Muscle of leg (tissue), 3 donors: ENCODE measurements at regions not wholly inside any gene's neighbourhood (a gene's known extent, or its start where the extent isn't known, plus 50 kb on each side); places are given as distances from the start of the nearest gene placed in this dataset.

ENCODE experiments used
- DNase-seq: peaks from one replicate; pipeline ENCODE4 v3.0.0; 2013
- H3K27ac ChIP-seq: one replicate; pipeline ENCODE4 v1.5.1; 2013; ENCODE audit warnings: mild to moderate bottlenecking, low read length, control low read depth
- H3K27me3 ChIP-seq: one replicate; pipeline ENCODE4 v1.6.1; 2013; ENCODE audit warnings: low read length; ENCODE audit not compliant: control insufficient read depth, insufficient read depth
- H3K36me3 ChIP-seq: one replicate; pipeline ENCODE4 v1.6.1; 2013; ENCODE audit warnings: low read length; ENCODE audit not compliant: control insufficient read depth, insufficient read depth
- H3K4me1 ChIP-seq: one replicate; pipeline ENCODE4 v1.6.1; 2013; ENCODE audit warnings: low read length; ENCODE audit not compliant: control insufficient read depth, insufficient read depth
- H3K4me3 ChIP-seq: one replicate; pipeline ENCODE4 v1.5.1; 2013; ENCODE audit warnings: low read length, control low read depth
- H3K9me3 ChIP-seq: replicated peaks from 2 replicates; pipeline ENCODE4 v1.6.1; 2013; ENCODE audit warnings: low read depth, low read length; ENCODE audit not compliant: control insufficient read depth
- WGBS: methylation state at CpG from one replicate; pipeline ENCODE4 v1.1.5; 2013; ENCODE audit warnings: missing lambda C conversion rate; ENCODE audit not compliant: insufficient coverage; 5-methylcytosine and 5-hydroxymethylcytosine counted together

DNA sequence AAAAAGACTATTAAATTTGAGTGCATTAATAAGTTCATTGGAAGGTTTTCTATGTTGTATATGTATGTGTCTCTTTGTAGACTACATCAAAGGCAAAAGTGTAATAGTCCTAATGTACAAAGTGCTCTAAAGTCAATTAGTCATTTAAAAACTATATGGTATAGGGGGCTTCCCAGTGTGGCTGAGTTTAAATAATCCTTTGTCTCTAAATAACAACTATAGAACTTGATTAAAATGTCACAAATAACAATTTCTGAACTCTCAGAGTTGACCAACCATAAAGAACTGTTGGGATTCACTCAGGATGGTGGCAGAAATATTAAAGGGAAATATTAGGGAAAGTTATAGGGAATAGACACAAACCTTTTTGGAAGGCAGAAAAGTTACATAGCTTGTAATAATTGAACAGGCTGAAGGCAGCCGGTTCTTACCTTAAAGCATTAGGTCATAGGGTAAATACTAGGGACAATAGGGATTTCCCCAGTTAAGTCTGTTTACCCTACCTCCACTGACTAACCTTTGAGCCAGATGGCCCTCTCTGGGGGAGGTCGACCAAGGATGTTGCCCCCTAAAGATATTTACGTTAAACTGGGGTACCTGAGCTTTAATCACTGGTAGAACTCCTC lies 1054.2 kb downstream of the ARAP2 start:
- Histone ChIP-seq H3K9me3 (no peaks in the 10 kb centered on the region), H3K4me3 (no peak overlapping the region), H3K27me3 (no peaks in the 10 kb centered on the region), H3K27ac (no peak overlapping the region), H3K36me3 (no peaks in the 10 kb centered on the region), H3K4me1 (no peaks in the 10 kb centered on the region)
- no peak for DNase-seq
- no CpG with 5 or more reads among the region's 3 CpGs for WGBS

DNA sequence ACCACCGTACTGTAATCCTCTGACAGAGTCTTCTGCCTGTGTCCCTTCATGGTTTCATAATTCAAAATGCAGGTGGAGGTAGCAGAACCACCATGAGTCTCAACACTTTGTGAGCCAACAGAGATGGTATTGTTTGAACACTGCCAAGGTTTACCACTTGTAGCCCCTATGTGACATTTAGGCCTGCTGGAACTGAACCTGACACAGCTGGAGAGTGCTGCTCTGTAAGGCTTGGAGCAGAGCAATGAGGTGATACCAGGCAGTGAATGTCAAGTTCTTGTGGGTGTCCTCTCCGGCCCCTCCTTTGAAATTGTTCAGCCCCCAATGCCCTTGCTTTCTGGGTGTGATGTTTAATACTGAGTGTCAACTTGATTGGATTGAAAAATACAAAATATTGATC lies 1042.9 kb downstream of the ARAP2 start:
- H3K4me1 ChIP-seq: no peaks in the 10 kb centered on the region
- DNase-seq: no peak
- H3K27me3 ChIP-seq: no peaks in the 10 kb centered on the region
- H3K9me3 ChIP-seq: peaks cover 4% of the 10 kb centered on the region
- H3K4me3 ChIP-seq: no peak overlapping the region
- no CpG with 5 or more reads among the region's 2 CpGs for WGBS
- H3K36me3 ChIP-seq: no peaks in the 10 kb centered on the region
- no peak overlapping the region for H3K27ac ChIP-seq

DNA sequence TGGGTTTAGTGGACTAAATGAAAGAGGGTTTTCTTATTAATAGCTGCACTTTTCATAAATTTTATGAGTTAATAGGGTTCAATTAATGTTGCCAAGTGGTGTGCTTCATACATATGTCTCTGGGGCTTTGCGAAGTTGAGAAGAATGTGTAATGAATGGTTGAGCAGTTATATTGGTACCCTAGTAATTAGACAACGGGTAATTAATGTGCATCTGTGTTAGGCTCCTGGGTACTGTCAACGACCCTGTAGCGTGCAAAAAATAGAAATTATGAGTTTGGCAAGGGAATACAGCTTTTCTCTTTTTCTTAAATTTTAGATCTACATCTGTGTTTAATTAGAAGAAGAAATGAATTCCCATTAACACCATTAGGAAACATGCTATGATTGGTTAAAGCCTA lies 1027.7 kb downstream of the ARAP2 start:
- H3K27me3 ChIP-seq: no peaks in the 10 kb centered on the region
- 100% methylated on average over 1 of the region's 4 CpGs for WGBS
- no peaks in the 10 kb centered on the region for H3K36me3 ChIP-seq
- no peak overlapping the region for H3K27ac ChIP-seq
- H3K4me1 ChIP-seq: no peaks in the 10 kb centered on the region
- H3K4me3 ChIP-seq: no peak overlapping the region
- no peaks in the 10 kb centered on the region for H3K9me3 ChIP-seq
- no peak for DNase-seq

DNA sequence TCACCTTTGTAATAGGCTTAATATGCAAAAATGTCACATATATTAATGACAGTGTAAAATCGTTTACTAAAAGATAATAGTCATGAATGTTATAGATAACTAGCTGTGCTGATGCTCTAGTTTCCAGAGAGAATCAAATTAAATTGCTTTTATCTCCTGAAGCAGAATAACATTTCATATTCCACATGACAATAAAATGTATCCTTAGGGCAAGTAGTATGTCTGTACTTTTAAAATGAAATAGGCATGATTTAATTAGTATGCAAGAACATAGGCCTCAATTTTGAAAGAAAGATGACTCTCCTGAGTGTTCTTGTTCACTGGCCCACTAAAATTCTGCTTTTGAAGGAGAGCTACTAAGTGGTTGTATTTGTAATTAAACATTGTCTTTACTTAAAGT lies 1027.0 kb downstream of the ARAP2 start:
- H3K9me3 ChIP-seq: no peaks in the 10 kb centered on the region
- no peaks in the 10 kb centered on the region for H3K27me3 ChIP-seq
- no peak overlapping the region for H3K27ac ChIP-seq
- H3K4me1 ChIP-seq: no peaks in the 10 kb centered on the region
- no peak overlapping the region for H3K4me3 ChIP-seq
- no peak for DNase-seq
- no peaks in the 10 kb centered on the region for H3K36me3 ChIP-seq
- no CpG with 5 or more reads among the region's 1 CpG for WGBS

DNA sequence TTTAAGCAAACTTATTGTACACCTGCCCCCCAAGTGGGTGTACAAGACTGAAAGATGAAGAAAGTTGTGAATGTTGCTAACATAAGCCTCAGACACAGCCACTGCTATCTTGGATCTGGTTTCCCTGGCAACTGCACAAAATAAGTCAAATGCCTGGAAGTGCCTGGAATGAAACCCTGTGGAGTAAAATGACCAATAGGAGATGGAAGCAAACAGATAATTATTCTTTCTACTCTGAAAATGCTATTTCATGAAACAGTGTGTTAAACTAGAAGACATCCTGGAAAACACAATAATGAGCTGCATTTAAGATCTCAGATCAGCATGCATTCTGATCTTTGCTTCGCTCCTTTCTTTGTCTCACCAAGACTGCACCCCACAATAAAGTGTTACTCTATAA lies 1016.0 kb downstream of the ARAP2 start:
- peak; percentile 16 for DNase-seq

DNA sequence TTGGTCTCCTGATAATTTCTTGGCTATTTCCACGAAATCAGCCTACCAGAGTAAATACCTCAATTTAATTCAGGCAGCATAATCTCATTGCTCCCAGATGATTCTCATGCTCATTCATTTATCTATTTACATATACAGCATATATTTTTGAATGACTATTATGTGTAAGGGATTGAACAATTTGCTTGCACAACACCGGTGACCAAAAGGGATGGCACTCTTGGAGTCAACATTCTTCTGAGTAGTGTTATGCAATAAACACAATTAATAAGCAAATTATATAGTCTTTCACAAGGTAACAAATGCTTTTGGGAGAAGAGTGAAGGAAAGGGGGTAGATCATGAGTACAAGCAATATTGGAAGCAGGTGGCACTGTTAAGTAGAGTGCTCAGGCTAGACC lies 1015.3 kb downstream of the ARAP2 start:
- Histone ChIP-seq H3K27me3 (no peaks in the 10 kb centered on the region), H3K27ac (no peak overlapping the region), H3K9me3 (no peaks in the 10 kb centered on the region), H3K4me3 (no peak overlapping the region), H3K4me1 (no peaks in the 10 kb centered on the region), H3K36me3 (no peaks in the 10 kb centered on the region)
- WGBS: no CpG with 5 or more reads among the region's 2 CpGs
- DNase-seq: no peak

More for the DNA sequence above, 1016.0 kb downstream of the ARAP2 start:
- no peak overlapping the region for H3K27ac ChIP-seq
- H3K4me1 ChIP-seq: no peaks in the 10 kb centered on the region
- no peaks in the 10 kb centered on the region for H3K27me3 ChIP-seq
- H3K36me3 ChIP-seq: no peaks in the 10 kb centered on the region
- no CpG with 5 or more reads among the region's 1 CpG for WGBS
- no peak overlapping the region for H3K4me3 ChIP-seq
- H3K9me3 ChIP-seq: no peaks in the 10 kb centered on the region

DNA sequence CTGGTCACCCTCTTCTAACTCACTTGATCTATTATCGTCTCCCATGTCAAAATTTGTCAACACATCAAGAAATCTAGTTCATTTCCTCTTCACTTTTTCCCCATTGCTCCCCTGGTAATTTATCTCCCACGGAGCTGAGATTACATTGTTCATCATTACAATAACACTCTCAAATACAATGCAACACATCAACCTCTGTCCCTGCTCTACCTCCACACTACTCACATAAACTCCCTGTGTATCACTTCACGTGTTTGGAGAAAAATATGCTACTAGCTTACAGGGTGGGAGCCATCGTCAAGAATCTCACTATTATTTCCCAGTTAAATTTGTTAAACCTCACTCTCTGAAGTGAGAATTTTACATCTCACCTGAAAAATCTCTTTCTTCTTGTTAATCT lies 1006.4 kb downstream of the ARAP2 start:
- Histone ChIP-seq H3K36me3 (no peaks in the 10 kb centered on the region), H3K4me3 (no peak overlapping the region), H3K27me3 (no peaks in the 10 kb centered on the region), H3K27ac (no peak overlapping the region), H3K9me3 (peaks cover 7% of the 10 kb centered on the region), H3K4me1 (no peaks in the 10 kb centered on the region)
- no peak for DNase-seq
- WGBS: 69% methylated on average over 1 of the region's 4 CpGs

DNA sequence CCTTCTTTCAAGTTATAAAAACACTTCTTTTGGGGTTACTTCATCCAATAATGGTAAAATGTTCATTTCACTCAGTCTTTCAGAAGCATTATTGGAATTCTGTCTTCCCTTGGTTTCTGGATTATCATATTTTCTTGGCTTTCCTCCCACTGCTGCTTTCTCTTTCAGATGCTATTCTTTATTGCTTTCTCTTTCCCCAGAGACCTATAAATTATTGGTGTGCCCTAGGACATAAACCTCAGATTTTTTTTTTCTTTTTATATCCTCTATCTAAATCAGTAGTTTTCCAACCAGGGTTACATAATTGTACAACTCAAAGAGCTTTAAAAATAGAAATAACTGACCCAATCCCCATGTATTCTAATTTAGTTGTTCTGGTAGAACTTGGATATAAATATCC lies 1005.5 kb downstream of the ARAP2 start:
- DNase-seq: peak; percentile 20
- Histone ChIP-seq H3K9me3 (peaks cover 7% of the 10 kb centered on the region), H3K36me3 (no peaks in the 10 kb centered on the region), H3K4me1 (no peaks in the 10 kb centered on the region), H3K27me3 (no peaks in the 10 kb centered on the region), H3K27ac (no peak overlapping the region), H3K4me3 (no peak overlapping the region)

DNA sequence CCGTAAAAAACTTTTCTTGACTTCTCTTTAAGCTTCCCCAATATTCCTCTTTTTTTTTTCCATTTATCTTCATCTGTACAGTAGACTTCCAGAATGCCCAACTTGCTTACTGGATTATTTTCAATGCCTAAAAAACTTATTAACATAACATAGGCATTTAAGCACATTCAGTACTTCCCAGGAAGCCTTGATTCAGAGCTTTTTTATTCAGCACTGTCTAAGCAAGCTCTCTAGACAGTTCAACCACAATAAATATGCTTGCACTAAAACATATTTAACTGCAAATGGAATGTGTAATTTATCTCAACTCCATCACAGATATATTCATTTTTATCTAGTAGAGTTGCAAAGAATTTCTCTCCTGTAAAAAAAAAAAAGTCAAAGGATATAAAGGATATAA lies 997.8 kb downstream of the ARAP2 start:
- WGBS: no CpG with 5 or more reads among the region's 1 CpG
- H3K27ac ChIP-seq: no peak overlapping the region
- DNase-seq: no peak

DNA sequence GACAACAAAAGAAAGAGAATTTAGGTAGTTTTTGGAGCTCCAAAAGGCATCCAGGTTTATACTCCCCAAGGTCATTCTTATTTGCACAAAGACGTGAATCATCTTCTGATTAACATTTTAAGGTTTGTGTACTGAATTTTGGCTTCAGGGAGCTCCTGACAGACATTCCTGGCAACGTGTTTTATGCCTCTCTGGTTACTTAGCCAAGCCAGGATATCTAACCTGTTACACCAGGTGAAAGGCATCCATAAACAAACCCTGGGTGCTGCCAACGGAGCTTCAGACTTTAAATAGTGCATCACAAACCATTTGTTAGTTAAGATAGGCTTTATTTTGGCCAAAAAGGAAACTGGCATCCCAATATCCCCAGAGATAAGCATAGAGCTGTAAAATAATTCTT lies 997.3 kb downstream of the ARAP2 start:
- no peaks in the 10 kb centered on the region for H3K9me3 ChIP-seq
- no peaks in the 10 kb centered on the region for H3K4me1 ChIP-seq
- DNase-seq: peak; percentile 4
- no peaks in the 10 kb centered on the region for H3K27me3 ChIP-seq
- no peaks in the 10 kb centered on the region for H3K36me3 ChIP-seq
- H3K27ac ChIP-seq: no peak overlapping the region
- WGBS: no CpG with 5 or more reads among the region's 3 CpGs
- H3K4me3 ChIP-seq: no peak overlapping the region

More for the DNA sequence above, 997.8 kb downstream of the ARAP2 start:
- no peaks in the 10 kb centered on the region for H3K36me3 ChIP-seq
- H3K27me3 ChIP-seq: no peaks in the 10 kb centered on the region
- no peaks in the 10 kb centered on the region for H3K4me1 ChIP-seq
- H3K4me3 ChIP-seq: no peak overlapping the region
- H3K9me3 ChIP-seq: peaks cover 2% of the 10 kb centered on the region

DNA sequence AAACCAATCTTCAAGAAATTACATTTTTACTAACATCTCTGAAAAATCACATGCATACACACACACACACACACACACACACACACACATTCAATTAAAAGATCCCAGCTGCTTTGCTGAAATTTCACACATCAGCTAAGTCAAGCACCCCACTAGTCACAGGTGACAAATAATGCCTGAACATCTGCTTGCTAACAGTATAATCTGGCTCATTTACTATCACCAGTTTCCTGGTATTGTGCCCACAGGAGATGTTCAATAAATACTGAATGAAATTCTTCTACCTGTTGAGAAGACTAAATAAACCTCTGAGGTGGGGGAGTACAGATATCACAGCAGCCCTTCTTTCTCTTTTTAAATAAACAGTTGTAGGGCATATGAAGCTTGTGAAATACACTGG lies 994.0 kb downstream of the ARAP2 start:
- Histone ChIP-seq H3K9me3 (no peaks in the 10 kb centered on the region), H3K4me3 (no peak overlapping the region), H3K27me3 (no peaks in the 10 kb centered on the region), H3K27ac (no peak overlapping the region), H3K4me1 (no peaks in the 10 kb centered on the region), H3K36me3 (no peaks in the 10 kb centered on the region)
- no peak for DNase-seq
